ENCODE measurements at regions not wholly inside any gene's neighbourhood (a gene's known extent, or its start where the extent isn't known, plus 50 kb on each side); places are given as distances from the start of the nearest gene placed in this dataset.

DNA sequence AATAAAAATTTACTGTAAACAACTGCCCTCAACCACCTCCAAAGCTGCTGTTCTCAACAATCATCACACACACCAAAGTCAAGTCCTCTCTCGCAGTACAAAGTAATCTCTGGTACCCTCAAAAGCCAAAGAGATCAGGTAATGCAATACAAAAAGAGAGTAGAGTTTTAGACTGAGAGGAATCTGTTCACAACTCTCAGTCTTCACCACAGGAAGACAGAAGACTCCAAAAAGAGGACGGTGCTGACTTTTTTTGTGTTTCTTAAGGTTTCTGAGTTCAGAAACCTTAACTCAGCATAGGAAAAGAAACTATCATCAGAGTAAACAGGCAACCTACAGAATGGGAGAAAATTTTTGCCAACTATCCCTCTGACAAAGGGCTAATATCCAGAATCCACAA, 1072.3 kb upstream of the DIAPH2 start:
- TF ChIP-seq, protein P1, sequence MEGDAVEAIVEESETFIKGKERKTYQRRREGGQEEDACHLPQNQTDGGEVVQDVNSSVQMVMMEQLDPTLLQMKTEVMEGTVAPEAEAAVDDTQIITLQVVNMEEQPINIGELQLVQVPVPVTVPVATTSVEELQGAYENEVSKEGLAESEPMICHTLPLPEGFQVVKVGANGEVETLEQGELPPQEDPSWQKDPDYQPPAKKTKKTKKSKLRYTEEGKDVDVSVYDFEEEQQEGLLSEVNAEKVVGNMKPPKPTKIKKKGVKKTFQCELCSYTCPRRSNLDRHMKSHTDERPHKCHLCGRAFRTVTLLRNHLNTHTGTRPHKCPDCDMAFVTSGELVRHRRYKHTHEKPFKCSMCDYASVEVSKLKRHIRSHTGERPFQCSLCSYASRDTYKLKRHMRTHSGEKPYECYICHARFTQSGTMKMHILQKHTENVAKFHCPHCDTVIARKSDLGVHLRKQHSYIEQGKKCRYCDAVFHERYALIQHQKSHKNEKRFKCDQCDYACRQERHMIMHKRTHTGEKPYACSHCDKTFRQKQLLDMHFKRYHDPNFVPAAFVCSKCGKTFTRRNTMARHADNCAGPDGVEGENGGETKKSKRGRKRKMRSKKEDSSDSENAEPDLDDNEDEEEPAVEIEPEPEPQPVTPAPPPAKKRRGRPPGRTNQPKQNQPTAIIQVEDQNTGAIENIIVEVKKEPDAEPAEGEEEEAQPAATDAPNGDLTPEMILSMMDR (IDR thresholded peaks at IDR 0.05), result no peak
- TF ChIP-seq POLR2A (IDR thresholded peaks at IDR 0.05), result no peak

All from adrenal gland (tissue), 5 donors.